RWPE2 (cell line): ENCODE measurements at regions not wholly inside any gene's neighbourhood (a gene's known extent, or its start where the extent isn't known, plus 50 kb on each side); places are given as distances from the start of the nearest gene placed in this dataset.

ENCODE experiments used
- ATAC-seq: fragments of 200-7000 bp; cut with Tn5 transposase; 3 replicates; pipeline ENCODE4 v1.9.1; 2021; ENCODE audit warnings: low read depth
- DNase-seq: peaks from one replicate; pipeline ENCODE4 v3.0.0-alpha.2; 2020; ENCODE audit warnings: low spot score
- H3K27ac ChIP-seq: fragments of 450-650 bp; 2 replicates; pipeline ENCODE4 v1.5.1; 2017; ENCODE audit warnings: mild to moderate bottlenecking; ENCODE audit not compliant: poor library complexity, severe bottlenecking
- H3K27me3 ChIP-seq: fragments of 250-450 bp; sonication (Bioruptor Pico); 2 replicates; pipeline ENCODE4 v1.5.1; 2021; ENCODE audit warnings: mild to moderate bottlenecking, moderate library complexity; ENCODE audit not compliant: insufficient read depth, poor library complexity, severe bottlenecking
- H3K36me3 ChIP-seq: fragments of 250-450 bp; sonication (Bioruptor Pico); 2 replicates; pipeline ENCODE4 v1.5.1; 2020; ENCODE audit warnings: low read depth, mild to moderate bottlenecking, moderate library complexity
- H3K4me1 ChIP-seq: fragments of 250-450 bp; sonication (Bioruptor Pico); 2 replicates; pipeline ENCODE4 v1.5.1; 2021; ENCODE audit warnings: mild to moderate bottlenecking, moderate library complexity; ENCODE audit not compliant: insufficient read depth, poor library complexity, severe bottlenecking
- H3K4me3 ChIP-seq: fragments of 250-450 bp; sonication (Bioruptor Pico); 2 replicates; pipeline ENCODE4 v1.5.1; 2021; ENCODE audit warnings: mild to moderate bottlenecking, moderate library complexity; ENCODE audit not compliant: severe bottlenecking
- H3K9me3 ChIP-seq: fragments of 250-450 bp; sonication (Bioruptor Pico); 2 replicates; pipeline ENCODE4 v1.5.1; 2021; ENCODE audit warnings: mild to moderate bottlenecking, moderate library complexity; ENCODE audit not compliant: severe bottlenecking
- TF ChIP-seq, protein P1 (sequence below): fragments of 450-650 bp; IDR thresholded peaks from one replicate; pipeline ENCODE4 v1.5.1; 2017; ENCODE audit warnings: mild to moderate bottlenecking, moderate library complexity; ENCODE audit not compliant: poor library complexity, severe bottlenecking

DNA sequence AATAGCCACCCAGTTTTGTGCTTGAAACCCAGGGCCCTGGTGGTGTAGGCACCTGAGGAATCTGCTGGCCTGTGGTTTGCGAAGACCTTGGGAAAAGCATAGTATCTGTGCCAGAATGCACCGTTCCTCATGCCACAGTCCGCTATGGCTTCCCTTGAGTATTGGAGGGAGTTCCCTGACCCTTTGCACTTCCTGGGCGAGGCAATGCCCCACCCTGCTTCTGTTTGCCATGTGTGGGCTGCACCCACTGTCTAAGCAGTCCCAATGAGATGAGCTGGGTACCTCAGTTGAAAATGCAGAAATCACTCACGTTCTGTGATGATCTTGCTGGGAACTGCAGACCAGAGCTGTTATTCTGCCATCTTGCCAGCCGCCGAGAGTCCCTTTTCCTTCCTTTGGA, 483.5 kb downstream of the AGTPBP1 start:
- TF ChIP-seq, protein P1, sequence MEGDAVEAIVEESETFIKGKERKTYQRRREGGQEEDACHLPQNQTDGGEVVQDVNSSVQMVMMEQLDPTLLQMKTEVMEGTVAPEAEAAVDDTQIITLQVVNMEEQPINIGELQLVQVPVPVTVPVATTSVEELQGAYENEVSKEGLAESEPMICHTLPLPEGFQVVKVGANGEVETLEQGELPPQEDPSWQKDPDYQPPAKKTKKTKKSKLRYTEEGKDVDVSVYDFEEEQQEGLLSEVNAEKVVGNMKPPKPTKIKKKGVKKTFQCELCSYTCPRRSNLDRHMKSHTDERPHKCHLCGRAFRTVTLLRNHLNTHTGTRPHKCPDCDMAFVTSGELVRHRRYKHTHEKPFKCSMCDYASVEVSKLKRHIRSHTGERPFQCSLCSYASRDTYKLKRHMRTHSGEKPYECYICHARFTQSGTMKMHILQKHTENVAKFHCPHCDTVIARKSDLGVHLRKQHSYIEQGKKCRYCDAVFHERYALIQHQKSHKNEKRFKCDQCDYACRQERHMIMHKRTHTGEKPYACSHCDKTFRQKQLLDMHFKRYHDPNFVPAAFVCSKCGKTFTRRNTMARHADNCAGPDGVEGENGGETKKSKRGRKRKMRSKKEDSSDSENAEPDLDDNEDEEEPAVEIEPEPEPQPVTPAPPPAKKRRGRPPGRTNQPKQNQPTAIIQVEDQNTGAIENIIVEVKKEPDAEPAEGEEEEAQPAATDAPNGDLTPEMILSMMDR, result no peak
- ATAC-seq (no peak), DNase-seq (no peak)
- Histone ChIP-seq H3K27me3 (no peaks in the 10 kb centered on the region), H3K4me1 (no peaks in the 10 kb centered on the region), H3K4me3 (no peak overlapping the region), H3K36me3 (no peaks in the 10 kb centered on the region), H3K9me3 (no peaks in the 10 kb centered on the region), H3K27ac (no peak overlapping the region)

DNA sequence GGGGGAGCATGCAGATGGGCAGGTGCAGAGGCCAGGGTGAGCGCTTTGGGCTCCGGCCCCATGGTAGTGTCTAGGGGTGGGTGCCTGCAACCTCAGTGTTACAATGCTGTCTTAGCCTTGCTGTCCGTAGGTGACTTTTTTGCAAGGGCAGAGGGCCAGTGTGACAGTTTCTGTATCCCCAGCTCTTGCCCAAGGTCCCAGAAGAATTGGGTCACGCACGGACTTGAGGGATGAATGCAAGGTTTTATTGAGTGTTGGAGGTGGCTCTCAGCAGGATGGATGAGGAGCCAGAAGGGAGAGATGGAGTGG, 492.5 kb downstream of the AGTPBP1 start:
- Histone ChIP-seq H3K27me3 (no peaks in the 10 kb centered on the region), H3K27ac (no peak overlapping the region), H3K4me3 (no peak overlapping the region), H3K36me3 (no peaks in the 10 kb centered on the region), H3K4me1 (peaks cover 4% of the 10 kb centered on the region), H3K9me3 (no peaks in the 10 kb centered on the region)
- DNase-seq (no peak), ATAC-seq (no peak)
- TF ChIP-seq, protein P1, result no peak

DNA sequence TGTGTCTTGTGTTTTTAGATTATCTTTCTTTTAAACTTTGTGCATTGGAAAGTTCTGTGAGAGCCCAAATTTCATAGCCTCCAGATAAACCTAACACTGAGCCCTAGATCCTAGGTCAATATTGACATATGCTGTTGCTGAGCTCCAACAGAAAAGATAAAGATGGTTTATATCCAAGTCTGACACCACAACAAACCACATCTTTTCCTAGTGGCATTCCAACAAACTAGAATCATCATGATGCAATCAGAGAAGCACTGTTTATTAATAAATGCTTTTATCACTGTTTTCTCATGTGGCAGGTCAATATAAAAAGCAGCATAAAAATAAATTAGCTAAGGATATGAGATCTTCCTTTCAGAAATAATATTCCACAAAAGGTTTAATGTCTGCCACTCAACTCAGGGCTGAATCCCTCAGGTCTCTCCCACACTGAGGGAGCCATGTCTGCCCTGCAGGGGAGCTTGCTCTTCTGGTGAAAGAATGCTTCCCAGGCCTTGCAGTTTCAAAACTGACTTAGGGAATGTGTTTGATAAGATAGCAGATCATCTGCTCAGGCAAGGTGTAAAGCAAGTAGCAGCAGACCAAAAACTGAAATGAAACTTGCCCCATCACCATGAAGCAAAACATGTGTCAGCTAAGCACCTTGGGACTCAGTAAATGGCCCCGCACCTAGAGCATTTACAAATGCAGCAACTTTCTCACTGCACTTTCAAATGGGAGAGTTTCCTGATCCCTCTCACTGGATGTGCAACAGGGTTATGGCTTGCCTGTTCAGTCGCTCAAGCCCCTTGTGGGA, 493.0 kb downstream of the AGTPBP1 start:
- TF ChIP-seq, protein P1, result no peak

DNA sequence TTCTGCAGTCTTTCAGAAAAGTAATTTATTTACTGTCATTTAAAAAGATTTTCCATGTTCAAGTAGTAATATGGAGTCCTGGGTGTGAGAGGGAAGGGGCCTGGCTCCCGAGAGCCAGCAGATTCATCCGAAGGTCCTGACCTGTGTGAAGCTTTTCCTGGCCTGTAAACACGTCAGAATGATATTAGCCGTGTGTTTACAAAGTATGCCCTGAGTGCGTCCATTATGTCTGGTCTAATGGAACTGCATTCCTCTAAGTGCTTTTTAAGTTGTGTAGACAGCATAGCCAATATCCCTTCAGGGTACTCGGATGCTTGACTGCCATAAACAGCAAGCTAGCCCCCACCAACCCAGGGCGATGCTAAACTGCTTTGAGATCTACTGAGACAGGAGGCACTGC, 495.2 kb downstream of the AGTPBP1 start:
- no peaks in the 10 kb centered on the region for H3K9me3 ChIP-seq
- H3K4me1 ChIP-seq, result peaks cover 4% of the 10 kb centered on the region
- no peak overlapping the region for H3K4me3 ChIP-seq
- DNase-seq (no peak), ATAC-seq (no peak)
- H3K27me3 ChIP-seq, result no peaks in the 10 kb centered on the region
- TF ChIP-seq, protein P1, result no peak
- no peak overlapping the region for H3K27ac ChIP-seq
- no peaks in the 10 kb centered on the region for H3K36me3 ChIP-seq

More for the DNA sequence above, 493.0 kb downstream of the AGTPBP1 start:
- Histone ChIP-seq H3K4me3 (no peak overlapping the region), H3K9me3 (no peaks in the 10 kb centered on the region), H3K4me1 (peaks cover 4% of the 10 kb centered on the region), H3K27ac (no peak overlapping the region), H3K27me3 (no peaks in the 10 kb centered on the region), H3K36me3 (no peaks in the 10 kb centered on the region)
- DNase-seq (no peak), ATAC-seq (peak; percentile 97)

DNA sequence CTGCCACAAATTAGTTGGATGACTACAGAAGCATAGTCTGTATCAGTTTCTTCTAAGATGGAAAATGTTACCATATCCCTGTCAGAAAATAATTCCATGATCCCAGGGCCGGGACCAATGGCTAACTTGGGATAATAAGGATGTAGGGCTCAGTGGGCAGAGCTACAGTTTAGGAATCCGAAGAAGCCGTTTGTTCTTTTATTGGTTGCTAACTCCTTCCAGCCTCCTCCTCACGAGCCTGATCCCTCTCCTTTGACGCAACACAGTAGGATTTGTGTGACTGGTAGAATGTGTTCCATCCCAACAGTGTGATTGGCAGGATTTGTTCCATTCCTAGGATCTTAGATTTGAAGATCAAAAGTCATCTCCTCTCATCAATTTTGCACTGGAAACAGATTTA, 496.9 kb downstream of the AGTPBP1 start:
- Histone ChIP-seq H3K9me3 (no peaks in the 10 kb centered on the region), H3K27me3 (no peaks in the 10 kb centered on the region), H3K36me3 (no peaks in the 10 kb centered on the region), H3K4me3 (no peak overlapping the region), H3K4me1 (peaks cover 4% of the 10 kb centered on the region), H3K27ac (no peak overlapping the region)
- TF ChIP-seq, protein P1, result no peak
- ATAC-seq, result no peak
- no peak for DNase-seq
